ENCODE measurements at regions not wholly inside any gene's neighbourhood (a gene's known extent, or its start where the extent isn't known, plus 50 kb on each side); places are given as distances from the start of the nearest gene placed in this dataset.

GRCh38 chr3:56857178-56857577, 55.4 kb upstream of the ARHGEF3 start:
- Mint-ChIP-seq H3K27me3 (ENCODE audit: low read depth in 3 of 3) (peaks cover 0 to 4% (median 2%) of the 10 kb centered on the region in 3 donors), H3K4me1 (peaks cover 7% of the 10 kb centered on the region), H3K27ac (no peak overlapping the region), H3K36me3 (no peaks in the 10 kb centered on the region), H3K4me3 (no peak overlapping the region), H3K9me3 (no peaks in the 10 kb centered on the region)
- no peak overlapping the region for H3K27ac ChIP-seq (ENCODE audit: low read depth in 1 of 2, low read length in 2 of 2)
- no peak overlapping the region for H3K4me3 ChIP-seq (replicated peaks in 1 of 3; ENCODE audit: low read depth in 2 of 3, low read length in 3 of 3)
- intact Hi-C loops (cut with micrococcal nuclease): loop anchor here in 1 of 2 donors (5.0 kb wide), 1 partner anchor 130 kb away; no protein-coding TSS in a partner anchor
- no peaks in the 10 kb centered on the region for H3K36me3 ChIP-seq (replicated peaks in 1 of 2; ENCODE audit: control insufficient read depth in 1 of 2, insufficient read depth in 2 of 2, low read length in 2 of 2)
- H2AFZ ChIP-seq (ENCODE audit: insufficient read depth, low read depth, low read length, poor library complexity, severe bottlenecking): no peak overlapping the region
- DNase-seq: no peak
- no peaks in the 10 kb centered on the region for H3K4me1 ChIP-seq (ENCODE audit: control insufficient read depth in 1 of 2, insufficient read depth in 2 of 2, low read length in 2 of 2)
- WGBS (ENCODE audit: insufficient coverage): 88% methylated on average over 2 of the region's 4 CpGs
- no peaks in the 10 kb centered on the region for H3K79me2 ChIP-seq (ENCODE audit: insufficient read depth, low read length)
- no peak overlapping the region for H3K9ac ChIP-seq (ENCODE audit: insufficient read depth, low read length, poor library complexity, severe bottlenecking)
- no peak overlapping the region for H3K4me2 ChIP-seq (replicated peaks; ENCODE audit: extremely low read depth, low read length, poor library complexity, severe bottlenecking)
- no peaks in the 10 kb centered on the region for H3K27me3 ChIP-seq (ENCODE audit: control insufficient read depth in 2 of 2, insufficient read depth in 2 of 2, low read length in 2 of 2)
- TF ChIP-seq CTCF (IDR thresholded peaks at IDR 0.05): no peak
- no peaks in the 10 kb centered on the region for H4K20me1 ChIP-seq (ENCODE audit: insufficient read depth, low read length)
- no peaks in the 10 kb centered on the region for H3K9me3 ChIP-seq (replicated peaks in 1 of 2; ENCODE audit: control insufficient read depth in 1 of 2, insufficient read depth in 1 of 2, low read length in 2 of 2)

GRCh38 chr3:56856752-56857151, 55.0 kb upstream of the ARHGEF3 start:
- no peak overlapping the region for H3K4me2 ChIP-seq (replicated peaks; ENCODE audit: extremely low read depth, low read length, poor library complexity, severe bottlenecking)
- intact Hi-C loops (cut with micrococcal nuclease): loop anchor here in 1 of 2 donors (5.0 kb wide), 1 partner anchor 131 kb away; no protein-coding TSS in a partner anchor
- no peak overlapping the region for H2AFZ ChIP-seq (ENCODE audit: insufficient read depth, low read depth, low read length, poor library complexity, severe bottlenecking)
- no peaks in the 10 kb centered on the region for H3K36me3 ChIP-seq (replicated peaks in 1 of 2; ENCODE audit: control insufficient read depth in 1 of 2, insufficient read depth in 2 of 2, low read length in 2 of 2)
- H3K4me3 ChIP-seq (replicated peaks in 1 of 3; ENCODE audit: low read depth in 2 of 3, low read length in 3 of 3): no peak overlapping the region
- no peaks in the 10 kb centered on the region for H3K4me1 ChIP-seq (ENCODE audit: control insufficient read depth in 1 of 2, insufficient read depth in 2 of 2, low read length in 2 of 2)
- H3K27ac ChIP-seq (ENCODE audit: low read depth in 1 of 2, low read length in 2 of 2): no peak overlapping the region
- H3K27me3 ChIP-seq (ENCODE audit: control insufficient read depth in 2 of 2, insufficient read depth in 2 of 2, low read length in 2 of 2): no peaks in the 10 kb centered on the region
- no peaks in the 10 kb centered on the region for H3K79me2 ChIP-seq (ENCODE audit: insufficient read depth, low read length)
- H3K9me3 ChIP-seq (replicated peaks in 1 of 2; ENCODE audit: control insufficient read depth in 1 of 2, insufficient read depth in 1 of 2, low read length in 2 of 2): no peaks in the 10 kb centered on the region
- no peak for DNase-seq
- TF ChIP-seq CTCF (IDR thresholded peaks at IDR 0.05): no peak
- Mint-ChIP-seq H3K4me1 (peaks cover 7% of the 10 kb centered on the region), H3K9me3 (no peaks in the 10 kb centered on the region), H3K27me3 (ENCODE audit: low read depth in 3 of 3) (peaks cover 0 to 4% (median 2%) of the 10 kb centered on the region in 3 donors), H3K4me3 (no peak overlapping the region), H3K27ac (no peak overlapping the region), H3K36me3 (no peaks in the 10 kb centered on the region)
- no peaks in the 10 kb centered on the region for H4K20me1 ChIP-seq (ENCODE audit: insufficient read depth, low read length)
- H3K9ac ChIP-seq (ENCODE audit: insufficient read depth, low read length, poor library complexity, severe bottlenecking): no peak overlapping the region
